ENCODE measurements at regions not wholly inside any gene's neighbourhood (a gene's known extent, or its start where the extent isn't known, plus 50 kb on each side); places are given as distances from the start of the nearest gene placed in this dataset.

- TF ChIP-seq CTCF (IDR thresholded peaks at IDR 0.05) (no peak), POLR2AphosphoS5 (IDR thresholded peaks at IDR 0.05) (no peak), POLR2A (IDR thresholded peaks at IDR 0.05) (no peak)
Observed at GRCh38 chr12:75742961-75743360, 231.6 kb upstream of the KRR1 start.

All from breast epithelium (tissue), 3 donors.